ENCODE measurements at regions not wholly inside any gene's neighbourhood (a gene's known extent, or its start where the extent isn't known, plus 50 kb on each side); places are given as distances from the start of the nearest gene placed in this dataset.

- no peak for DNase-seq (ENCODE audit: low spot score, unreplicated experiment)
- Mint-ChIP-seq H3K9me3 (ENCODE audit: low read depth) (no peaks in the 10 kb centered on the region), H3K4me1 (ENCODE audit: low read depth) (peaks cover 2% of the 10 kb centered on the region), H3K27me3 (peaks cover 20% of the 10 kb centered on the region), H3K27ac (no peak overlapping the region), H3K36me3 (ENCODE audit: insufficient read depth) (no peaks in the 10 kb centered on the region), H3K4me3 (ENCODE audit: low read depth) (no peak overlapping the region)
- TF ChIP-seq CTCF (IDR thresholded peaks at IDR 0.05; ENCODE audit: unreplicated experiment) = no peak
These were observed 75.1 kb downstream of the FOXL1 start for GRCh38 chr16:86653285-86654006.

- no peaks in the 10 kb centered on the region for H3K36me3 Mint-ChIP-seq (ENCODE audit: insufficient read depth)
- no peak overlapping the region for H3K27ac Mint-ChIP-seq
- no peak overlapping the region for H3K4me3 Mint-ChIP-seq (ENCODE audit: low read depth)
- H3K4me1 Mint-ChIP-seq (ENCODE audit: low read depth) = peaks cover 10% of the 10 kb centered on the region
- peaks cover 32% of the 10 kb centered on the region for H3K27me3 Mint-ChIP-seq
- H3K9me3 Mint-ChIP-seq (ENCODE audit: low read depth) = peaks cover 8% of the 10 kb centered on the region
- no peak for TF ChIP-seq CTCF (IDR thresholded peaks at IDR 0.05; ENCODE audit: unreplicated experiment)
- no peak for DNase-seq (ENCODE audit: low spot score, unreplicated experiment)
These were observed 79.6 kb downstream of the FOXL1 start for GRCh38 chr16:86657972-86658371.

GRCh38 chr16:86660623-86661022 is 82.3 kb downstream of the FOXL1 start:
- Mint-ChIP-seq H3K4me3 (ENCODE audit: low read depth) (no peak overlapping the region), H3K9me3 (ENCODE audit: low read depth) (peaks cover 11% of the 10 kb centered on the region), H3K36me3 (ENCODE audit: insufficient read depth) (no peaks in the 10 kb centered on the region), H3K4me1 (ENCODE audit: low read depth) (peaks cover 11% of the 10 kb centered on the region), H3K27me3 (peaks cover 34% of the 10 kb centered on the region), H3K27ac (no peak overlapping the region)
- DNase-seq (ENCODE audit: low spot score, unreplicated experiment) = no peak
- no peak for TF ChIP-seq CTCF (IDR thresholded peaks at IDR 0.05; ENCODE audit: unreplicated experiment)

GRCh38 chr16:86661706-86662105 is 83.4 kb downstream of the FOXL1 start:
- Mint-ChIP-seq H3K27ac (no peak overlapping the region), H3K9me3 (ENCODE audit: low read depth) (peaks cover 11% of the 10 kb centered on the region), H3K36me3 (ENCODE audit: insufficient read depth) (no peaks in the 10 kb centered on the region), H3K4me3 (ENCODE audit: low read depth) (no peak overlapping the region), H3K27me3 (peaks cover 37% of the 10 kb centered on the region), H3K4me1 (ENCODE audit: low read depth) (peaks cover 11% of the 10 kb centered on the region)
- TF ChIP-seq CTCF (IDR thresholded peaks at IDR 0.05; ENCODE audit: unreplicated experiment) = no peak
- DNase-seq (ENCODE audit: low spot score, unreplicated experiment) = no peak

GRCh38 chr16:86662195-86662594 is 83.8 kb downstream of the FOXL1 start:
- peaks cover 40% of the 10 kb centered on the region for H3K27me3 Mint-ChIP-seq
- H3K9me3 Mint-ChIP-seq (ENCODE audit: low read depth) = peaks cover 11% of the 10 kb centered on the region
- no peak overlapping the region for H3K4me3 Mint-ChIP-seq (ENCODE audit: low read depth)
- no peak for TF ChIP-seq CTCF (IDR thresholded peaks at IDR 0.05; ENCODE audit: unreplicated experiment)
- no peak overlapping the region for H3K27ac Mint-ChIP-seq
- peaks cover 11% of the 10 kb centered on the region for H3K4me1 Mint-ChIP-seq (ENCODE audit: low read depth)
- DNase-seq (ENCODE audit: low spot score, unreplicated experiment) = no peak
- no peaks in the 10 kb centered on the region for H3K36me3 Mint-ChIP-seq (ENCODE audit: insufficient read depth)
